Neutrophil (primary cell): ENCODE measurements at regions not wholly inside any gene's neighbourhood (a gene's known extent, or its start where the extent isn't known, plus 50 kb on each side); places are given as distances from the start of the nearest gene placed in this dataset.

ENCODE experiments used
- H3K27ac ChIP-seq: fragments of 200-600 bp; sonication (generic); 2 replicates; pipeline ENCODE4 v1.5.1; 2016; ENCODE audit warnings: mild to moderate bottlenecking, moderate library complexity
- H3K27me3 ChIP-seq: fragments of 200-600 bp; sonication (generic); 2 replicates; pipeline ENCODE4 v1.6.0; 2016; ENCODE audit warnings: mild to moderate bottlenecking
- H3K36me3 ChIP-seq: fragments of 200-600 bp; sonication (generic); 2 replicates; pipeline ENCODE4 v1.5.1; 2017
- H3K4me1 ChIP-seq, 2 experiments: fragments of 200-600 bp in 1 of 2; sonication (generic) in 1 of 2; 1 replicate in 1 of 2; 2 replicates in 1 of 2; pipeline versions ENCODE4 v1.5.1 to v1.6.1; 2013 to 2016; ENCODE audit warnings: low read depth in 1 of 2, low read length in 1 of 2, mild to moderate bottlenecking in 1 of 2, moderate library complexity in 1 of 2; ENCODE audit not compliant: control insufficient read depth in 1 of 2, insufficient read depth in 1 of 2
- H3K4me3 ChIP-seq, 2 experiments: fragments of 200-600 bp in 1 of 2; sonication (generic) in 1 of 2; 1 replicate in 1 of 2; 2 replicates in 1 of 2; pipeline ENCODE4 v1.5.1; 2013 to 2016; ENCODE audit warnings: low read depth in 1 of 2, low read length in 1 of 2, mild to moderate bottlenecking in 1 of 2, moderate library complexity in 1 of 2
- H3K9me3 ChIP-seq: fragments of 200-600 bp; sonication (generic); 2 replicates; pipeline ENCODE4 v1.5.1; 2016
- TF ChIP-seq, protein P1 (sequence below): fragments of 200-600 bp; sonication (generic); IDR thresholded peaks from 2 replicates; pipeline ENCODE4 v1.5.1; 2016; ENCODE audit warnings: antibody characterized with exemption

DNA sequence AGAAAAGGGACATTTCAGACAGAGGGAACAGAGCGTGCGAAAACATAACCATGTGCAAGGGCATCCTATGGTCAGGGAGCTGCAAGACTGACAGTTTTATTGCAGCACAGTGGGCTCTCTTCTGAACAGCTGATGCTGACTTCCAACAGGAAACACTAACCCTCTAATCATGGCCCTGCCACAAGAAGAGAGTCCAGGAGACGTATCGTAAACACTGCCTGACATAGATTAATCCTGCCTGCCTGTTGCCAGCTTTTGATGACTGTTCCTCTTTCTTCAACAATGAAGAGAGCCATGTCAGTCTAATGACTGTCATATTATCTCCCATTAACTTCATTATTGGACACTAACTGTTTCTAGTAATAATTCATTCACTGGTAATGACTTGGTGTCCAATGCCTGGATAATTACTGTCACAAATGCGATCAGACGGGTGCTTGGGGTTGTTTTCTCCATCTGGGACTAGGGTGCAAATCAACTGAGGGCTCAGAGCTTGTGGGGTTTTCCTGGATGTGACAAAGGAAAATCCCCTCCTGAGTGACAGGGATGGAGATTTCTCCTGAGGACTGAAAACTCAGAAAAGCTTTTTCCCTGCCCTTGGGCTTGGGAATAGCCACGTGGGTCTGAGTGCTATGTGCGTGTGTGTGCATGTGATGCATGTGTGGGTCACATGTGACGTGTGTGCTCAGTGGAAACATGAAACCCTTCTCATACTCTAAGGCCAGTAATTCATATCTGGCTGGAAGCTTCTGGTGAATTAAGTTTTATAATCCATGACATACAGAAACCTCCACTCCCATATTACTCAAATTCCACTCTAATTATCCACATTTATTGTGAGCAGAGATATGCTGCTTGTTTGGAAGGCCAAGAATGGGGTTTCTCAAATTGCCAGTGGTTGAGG, 144.0 kb upstream of the PLXNA2 start:
- no peak overlapping the region for H3K4me3 ChIP-seq
- no peaks in the 10 kb centered on the region for H3K36me3 ChIP-seq
- TF ChIP-seq, protein P1, sequence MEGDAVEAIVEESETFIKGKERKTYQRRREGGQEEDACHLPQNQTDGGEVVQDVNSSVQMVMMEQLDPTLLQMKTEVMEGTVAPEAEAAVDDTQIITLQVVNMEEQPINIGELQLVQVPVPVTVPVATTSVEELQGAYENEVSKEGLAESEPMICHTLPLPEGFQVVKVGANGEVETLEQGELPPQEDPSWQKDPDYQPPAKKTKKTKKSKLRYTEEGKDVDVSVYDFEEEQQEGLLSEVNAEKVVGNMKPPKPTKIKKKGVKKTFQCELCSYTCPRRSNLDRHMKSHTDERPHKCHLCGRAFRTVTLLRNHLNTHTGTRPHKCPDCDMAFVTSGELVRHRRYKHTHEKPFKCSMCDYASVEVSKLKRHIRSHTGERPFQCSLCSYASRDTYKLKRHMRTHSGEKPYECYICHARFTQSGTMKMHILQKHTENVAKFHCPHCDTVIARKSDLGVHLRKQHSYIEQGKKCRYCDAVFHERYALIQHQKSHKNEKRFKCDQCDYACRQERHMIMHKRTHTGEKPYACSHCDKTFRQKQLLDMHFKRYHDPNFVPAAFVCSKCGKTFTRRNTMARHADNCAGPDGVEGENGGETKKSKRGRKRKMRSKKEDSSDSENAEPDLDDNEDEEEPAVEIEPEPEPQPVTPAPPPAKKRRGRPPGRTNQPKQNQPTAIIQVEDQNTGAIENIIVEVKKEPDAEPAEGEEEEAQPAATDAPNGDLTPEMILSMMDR = no peak
- H3K27ac ChIP-seq = no peak overlapping the region
- no peaks in the 10 kb centered on the region for H3K27me3 ChIP-seq
- H3K9me3 ChIP-seq = no peaks in the 10 kb centered on the region
- no peaks in the 10 kb centered on the region for H3K4me1 ChIP-seq

DNA sequence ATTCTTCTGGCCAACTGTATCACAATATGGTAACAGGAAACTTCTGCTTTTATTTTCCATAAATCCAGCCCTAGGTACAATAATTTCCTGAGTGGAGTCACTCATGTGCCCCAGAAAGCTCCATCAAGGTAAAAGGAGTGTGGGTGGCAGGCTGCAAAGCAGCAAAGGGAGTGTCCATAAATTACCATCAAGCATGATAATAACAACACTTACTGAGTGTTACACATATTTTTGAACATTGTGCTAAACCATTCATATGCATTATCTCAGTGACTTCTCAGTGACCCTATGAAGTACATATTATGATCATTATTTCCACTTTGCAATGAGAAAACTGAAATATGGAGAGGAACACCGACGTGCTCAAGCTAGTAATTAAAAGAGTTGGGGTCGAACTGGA, 149.2 kb upstream of the PLXNA2 start:
- TF ChIP-seq, protein P1 = no peak
- H3K36me3 ChIP-seq = no peaks in the 10 kb centered on the region
- H3K27ac ChIP-seq = no peak overlapping the region
- H3K4me1 ChIP-seq = no peaks in the 10 kb centered on the region
- H3K27me3 ChIP-seq = no peaks in the 10 kb centered on the region
- no peak overlapping the region for H3K4me3 ChIP-seq
- H3K9me3 ChIP-seq = no peaks in the 10 kb centered on the region

DNA sequence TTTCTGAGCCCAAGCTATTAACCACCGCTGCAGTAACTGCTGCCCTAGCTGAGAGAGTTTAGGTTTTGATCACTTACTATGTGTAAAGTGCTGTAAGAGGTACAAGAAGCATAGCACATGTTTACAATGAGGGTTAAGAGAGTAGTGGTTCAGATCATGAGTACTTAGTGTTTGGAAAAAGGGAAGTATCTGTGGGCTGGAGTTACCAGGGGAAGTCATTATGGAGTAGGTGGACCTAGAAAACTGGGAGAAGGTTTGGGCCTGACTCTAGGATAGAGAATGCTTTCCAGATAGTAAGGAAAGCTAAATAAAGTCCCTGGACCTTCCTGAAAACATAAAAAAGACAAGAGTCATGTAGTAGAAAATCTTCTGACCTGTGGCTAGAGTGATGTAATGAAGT, 149.6 kb upstream of the PLXNA2 start:
- H3K9me3 ChIP-seq = no peaks in the 10 kb centered on the region
- TF ChIP-seq, protein P1 = no peak
- no peak overlapping the region for H3K27ac ChIP-seq

DNA sequence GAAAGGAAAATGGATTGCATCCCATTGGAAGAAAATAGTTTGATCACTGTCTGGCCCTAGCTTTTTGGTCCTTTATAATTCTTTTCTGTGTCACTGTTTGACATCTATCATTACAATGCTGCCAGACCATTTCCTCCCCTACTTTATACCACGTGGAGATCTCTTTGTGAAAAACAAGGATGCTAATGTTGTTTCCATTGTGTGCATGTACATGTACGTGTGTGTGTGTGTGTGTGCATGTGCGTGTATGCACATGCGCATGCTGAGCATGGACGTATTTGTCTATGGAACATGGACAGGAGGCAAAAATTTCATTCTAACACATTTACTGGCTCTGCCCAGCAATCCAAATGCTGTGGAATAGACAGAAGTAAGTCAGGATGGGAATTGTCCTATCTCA, 153.1 kb upstream of the PLXNA2 start:
- no peaks in the 10 kb centered on the region for H3K27me3 ChIP-seq
- H3K4me3 ChIP-seq = no peak overlapping the region
- H3K9me3 ChIP-seq = no peaks in the 10 kb centered on the region
- H3K27ac ChIP-seq = no peak overlapping the region
- H3K36me3 ChIP-seq = no peaks in the 10 kb centered on the region
- TF ChIP-seq, protein P1 = no peak
- no peaks in the 10 kb centered on the region for H3K4me1 ChIP-seq

More for the DNA sequence above, 149.6 kb upstream of the PLXNA2 start:
- no peak overlapping the region for H3K4me3 ChIP-seq
- no peaks in the 10 kb centered on the region for H3K36me3 ChIP-seq
- no peaks in the 10 kb centered on the region for H3K27me3 ChIP-seq
- H3K4me1 ChIP-seq = no peaks in the 10 kb centered on the region

DNA sequence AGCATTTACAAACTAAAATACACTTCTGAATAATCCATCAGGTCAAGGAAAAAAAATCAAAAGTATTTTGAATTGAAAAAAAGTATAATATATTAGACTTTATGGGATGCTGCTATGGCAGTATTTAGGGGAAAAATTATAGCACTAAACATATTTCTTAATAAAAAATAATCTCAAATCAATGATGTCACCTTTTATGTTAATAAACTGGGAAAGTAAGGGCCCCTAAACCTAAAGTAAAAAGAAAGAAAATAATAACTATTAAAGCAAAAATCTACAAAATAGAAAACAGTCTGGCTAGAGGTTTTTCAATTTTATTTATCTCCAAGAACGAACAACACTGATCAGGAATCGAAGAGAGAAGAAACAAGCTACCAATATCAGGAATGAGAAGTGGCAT, 160.8 kb upstream of the PLXNA2 start:
- Histone ChIP-seq H3K4me1 (no peaks in the 10 kb centered on the region), H3K4me3 (no peak overlapping the region), H3K27ac (no peak overlapping the region), H3K36me3 (no peaks in the 10 kb centered on the region), H3K27me3 (no peaks in the 10 kb centered on the region), H3K9me3 (no peaks in the 10 kb centered on the region)
- TF ChIP-seq, protein P1 = no peak
